ENCODE measurements at regions not wholly inside any gene's neighbourhood (a gene's known extent, or its start where the extent isn't known, plus 50 kb on each side); places are given as distances from the start of the nearest gene placed in this dataset.
A peak's percentile ranks its signal among the peaks of the same experiment; 100 is the strongest.

GRCh38 chr5:53249529-53250200 lies 140.1 kb upstream of the MOCS2 start:
- intact Hi-C loops (cut with DNase I; ENCODE audit: low total_unique reads) = no loop called here
- Histone ChIP-seq H3K4me3 (no peak overlapping the region), H3K9me3 (no peaks in the 10 kb centered on the region), H3K27me3 (no peaks in the 10 kb centered on the region), H3K36me3 (no peaks in the 10 kb centered on the region), H3K4me1 (peaks cover 0 to 22% (median 8%) of the 10 kb centered on the region in 4 donors), H3K27ac (peak overlapping the region; percentile 32 to 65)
- DNase-seq = peak; percentile 25 to 67
- TF ChIP-seq CTCF (IDR thresholded peaks at IDR 0.05) = no peak

GRCh38 chr5:53250201-53250550 lies 140.6 kb upstream of the MOCS2 start:
- intact Hi-C loops (cut with DNase I; ENCODE audit: low total_unique reads) = no loop called here
- no peaks in the 10 kb centered on the region for H3K36me3 ChIP-seq
- no peaks in the 10 kb centered on the region for H3K9me3 ChIP-seq
- no peaks in the 10 kb centered on the region for H3K27me3 ChIP-seq
- H3K27ac ChIP-seq = peak overlapping the region; percentile 32 to 65
- H3K4me1 ChIP-seq = peaks cover 0 to 22% (median 8%) of the 10 kb centered on the region in 4 donors
- TF ChIP-seq CTCF (IDR thresholded peaks at IDR 0.05) = no peak
- H3K4me3 ChIP-seq = no peak overlapping the region
- no peak for DNase-seq

- no peak for DNase-seq
- H3K4me1 ChIP-seq = peaks cover 0 to 16% (median 5%) of the 10 kb centered on the region in 4 donors
- H3K27me3 ChIP-seq = no peaks in the 10 kb centered on the region
- H3K36me3 ChIP-seq = no peaks in the 10 kb centered on the region
- no peak overlapping the region for H3K4me3 ChIP-seq
- TF ChIP-seq CTCF (IDR thresholded peaks at IDR 0.05) = no peak
- H3K9me3 ChIP-seq = no peaks in the 10 kb centered on the region
- intact Hi-C loops (cut with DNase I; ENCODE audit: low total_unique reads) = no loop called here
- no peak overlapping the region for H3K27ac ChIP-seq
Observed at GRCh38 chr5:53253421-53253871, 143.9 kb upstream of the MOCS2 start.

GRCh38 chr5:53256746-53257145 lies 147.2 kb upstream of the MOCS2 start:
- H3K4me3 ChIP-seq = no peak overlapping the region
- no peaks in the 10 kb centered on the region for H3K9me3 ChIP-seq
- no peaks in the 10 kb centered on the region for H3K27me3 ChIP-seq
- no peak for DNase-seq
- TF ChIP-seq CTCF (IDR thresholded peaks at IDR 0.05) = no peak
- H3K36me3 ChIP-seq = no peaks in the 10 kb centered on the region
- no peak overlapping the region for H3K27ac ChIP-seq
- intact Hi-C loops (cut with DNase I; ENCODE audit: low total_unique reads) = no loop called here
- H3K4me1 ChIP-seq = no peaks in the 10 kb centered on the region

- Histone ChIP-seq H3K4me1 (peaks cover 0 to under 1% (median 0%) of the 10 kb centered on the region in 4 donors), H3K9me3 (no peaks in the 10 kb centered on the region), H3K4me3 (no peak overlapping the region), H3K36me3 (no peaks in the 10 kb centered on the region), H3K27ac (no peak overlapping the region), H3K27me3 (no peaks in the 10 kb centered on the region)
- no peak for TF ChIP-seq CTCF (IDR thresholded peaks at IDR 0.05)
- DNase-seq = no peak
- intact Hi-C loops (cut with DNase I; ENCODE audit: low total_unique reads) = no loop called here
Observed at GRCh38 chr5:53257806-53258373, 148.3 kb upstream of the MOCS2 start.

Measured in tibial artery (tissue), 4 donors.